ENCODE measurements at regions not wholly inside any gene's neighbourhood (a gene's known extent, or its start where the extent isn't known, plus 50 kb on each side); places are given as distances from the start of the nearest gene placed in this dataset.

DNA sequence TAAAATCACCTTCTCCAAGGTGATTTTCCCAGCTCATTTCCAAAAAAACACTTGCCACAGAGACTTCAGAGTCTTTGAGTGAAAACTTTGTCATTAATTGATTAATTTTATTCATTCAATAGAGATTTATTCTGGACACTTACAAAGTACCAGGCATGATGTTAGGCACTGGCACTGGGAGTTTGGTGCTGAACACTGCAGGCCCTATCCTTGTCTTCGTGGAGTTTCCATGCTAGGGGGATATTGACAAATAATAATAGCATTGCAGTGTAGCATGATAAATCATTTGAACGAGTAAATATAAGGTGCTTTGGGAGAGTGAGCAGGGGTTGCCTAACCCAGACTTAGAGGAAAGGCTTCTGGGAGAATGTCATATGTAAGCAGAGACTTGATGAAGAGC is 145.7 kb downstream of the SOX4 start:
- TF ChIP-seq POLR2A (IDR thresholded peaks at IDR 0.05), result no peak
- TF ChIP-seq CTCF (IDR thresholded peaks at IDR 0.05), result no peak

Data from suprapubic skin (tissue), 3 donors.